Fibroblast of peridontal ligament (primary cell): ENCODE measurements at regions not wholly inside any gene's neighbourhood (a gene's known extent, or its start where the extent isn't known, plus 50 kb on each side); places are given as distances from the start of the nearest gene placed in this dataset.

Experiments
- DNase-seq: peaks from one replicate; pipeline ENCODE4 v3.0.0-alpha.2; 2010; ENCODE audit errors: extremely low read depth

DNA sequence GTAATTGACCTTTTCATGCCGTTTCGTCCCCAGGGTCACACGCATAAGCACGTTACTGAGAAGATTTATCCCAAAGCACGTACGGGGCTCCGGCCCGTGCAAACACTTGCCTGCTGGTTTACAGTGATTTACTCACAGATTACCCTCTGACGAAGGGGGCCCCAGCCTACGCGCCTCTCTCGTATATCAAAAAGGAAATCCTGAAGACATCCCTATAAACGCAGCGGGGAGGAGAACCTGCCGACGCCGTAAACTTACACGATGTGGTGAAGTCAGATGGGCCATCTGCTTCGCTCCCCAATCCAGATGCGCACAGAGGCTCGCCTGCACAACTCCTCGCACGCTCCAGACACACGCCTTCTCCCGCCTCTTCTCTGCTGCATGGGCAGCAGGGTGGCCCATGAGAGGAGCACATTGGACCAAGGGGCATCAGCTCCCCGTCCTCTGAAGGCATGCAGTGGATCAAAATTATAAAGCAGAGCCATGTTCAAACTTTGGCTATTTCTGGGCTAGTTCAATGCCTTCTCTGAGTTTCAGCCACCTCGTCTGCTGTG lies 123.6 kb downstream of the MN1 start:
- no peak for DNase-seq

DNA sequence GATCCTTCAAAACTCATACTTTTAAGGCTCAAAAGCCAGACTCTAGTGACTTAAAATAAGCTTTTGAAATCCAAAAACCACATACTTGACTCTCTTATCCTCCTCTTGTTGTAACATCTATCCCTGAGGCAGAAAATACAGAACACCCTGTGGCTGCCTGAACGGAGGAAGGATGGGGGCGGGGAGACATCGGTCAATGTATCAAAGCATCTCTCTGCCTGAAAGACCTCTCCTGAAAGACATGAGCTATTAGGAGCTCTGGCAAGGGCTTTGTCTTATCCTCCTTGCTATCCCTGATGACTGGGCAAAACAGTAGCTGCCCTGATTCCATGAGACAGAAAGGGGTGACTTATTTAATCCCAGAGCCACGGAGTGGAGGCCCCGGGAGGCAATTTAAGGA lies 122.4 kb downstream of the MN1 start:
- DNase-seq: no peak

DNA sequence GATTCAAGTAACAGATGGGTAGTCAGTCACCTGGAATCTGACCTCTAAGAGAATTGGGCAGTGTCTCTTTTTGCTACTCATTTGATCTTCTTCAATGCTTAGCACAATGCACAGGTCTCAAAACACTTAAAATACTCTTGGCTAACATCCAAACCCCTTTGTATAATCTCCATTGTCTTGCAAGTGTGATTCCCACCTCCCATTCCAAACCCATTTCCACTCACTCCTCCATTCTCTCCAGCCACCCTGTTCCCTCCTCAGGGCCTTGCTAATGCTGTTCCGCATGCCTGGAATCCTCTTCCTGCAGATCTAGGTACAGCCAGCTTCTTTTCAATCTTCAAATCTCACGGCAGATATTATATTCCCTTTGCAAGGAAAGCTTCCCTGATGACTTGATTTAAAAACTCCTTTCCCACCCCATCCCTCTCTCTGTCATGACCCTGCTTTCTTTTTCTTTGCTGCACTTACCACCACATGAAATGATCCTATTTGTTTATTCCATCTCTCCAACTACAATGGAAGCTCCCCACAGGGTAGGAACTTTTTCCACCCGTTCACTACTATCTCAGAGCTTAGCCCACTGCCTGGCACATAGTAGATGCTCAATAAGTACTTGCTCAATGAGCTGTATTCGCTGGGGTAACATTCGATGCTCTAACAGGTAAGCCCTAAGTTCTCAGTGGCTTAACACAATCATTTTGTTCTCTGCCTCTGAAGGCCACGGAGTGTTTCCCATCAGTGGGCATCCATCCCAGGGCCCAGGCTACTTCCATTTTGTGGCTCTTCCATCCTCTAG lies 121.7 kb downstream of the MN1 start:
- DNase-seq: no peak

DNA sequence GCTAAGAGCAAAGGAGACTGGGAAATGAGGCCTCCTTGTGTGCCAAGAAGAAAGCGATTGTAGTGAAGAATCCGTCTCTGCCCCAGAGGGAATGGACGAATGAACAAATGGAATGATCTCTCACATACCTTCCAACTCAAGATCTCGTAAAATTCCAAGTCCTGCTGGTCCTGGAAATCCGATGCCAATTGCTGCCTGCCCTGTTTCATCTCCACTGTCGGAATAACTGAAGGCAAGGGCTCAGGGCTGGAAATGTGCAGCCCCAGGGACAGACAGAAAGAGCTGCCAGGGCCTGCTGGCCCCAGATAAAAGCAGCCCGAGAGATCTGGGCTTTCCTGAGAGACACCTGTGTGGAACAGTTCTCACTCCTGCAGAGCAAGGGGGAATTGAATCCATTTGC lies 120.9 kb downstream of the MN1 start:
- no peak for DNase-seq

DNA sequence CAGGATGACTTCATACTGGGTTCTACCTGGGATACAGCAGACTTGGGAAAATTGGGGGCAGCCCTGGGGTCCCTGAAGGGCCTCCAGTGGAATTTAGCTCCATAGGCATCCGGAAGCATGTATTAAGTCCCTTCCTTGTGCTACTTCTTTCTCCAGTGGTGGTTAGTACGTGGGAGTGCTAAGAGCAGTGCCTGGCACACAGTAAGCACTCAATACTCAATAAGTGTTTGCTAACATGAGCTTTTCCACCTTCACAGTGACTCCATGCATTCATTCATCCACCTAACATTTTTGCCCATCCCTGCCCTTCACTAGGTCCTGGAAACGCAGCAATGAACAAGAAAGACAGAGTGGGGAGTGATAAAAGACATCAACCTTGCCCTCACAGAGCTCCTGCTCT lies 120.5 kb downstream of the MN1 start:
- no peak for DNase-seq

DNA sequence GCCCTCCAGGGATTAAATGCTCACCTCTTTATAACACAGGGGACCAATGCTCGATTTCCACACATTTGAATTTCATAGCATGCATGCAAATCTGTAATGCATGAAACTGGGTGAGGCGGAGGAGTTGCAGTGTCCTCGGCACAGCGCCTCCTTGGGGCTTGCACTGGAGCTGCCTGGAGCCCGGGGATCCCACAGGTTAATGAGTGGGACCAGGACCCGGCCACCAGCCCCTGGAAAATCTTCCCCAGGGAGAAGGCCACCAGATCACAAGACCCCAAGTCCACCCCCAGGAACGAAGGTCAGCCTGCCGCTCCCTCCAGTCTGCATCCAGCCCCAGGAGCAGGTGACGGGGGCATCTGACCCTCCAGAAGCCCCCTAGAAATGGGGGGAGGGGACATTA lies 119.1 kb downstream of the MN1 start:
- DNase-seq: no peak

DNA sequence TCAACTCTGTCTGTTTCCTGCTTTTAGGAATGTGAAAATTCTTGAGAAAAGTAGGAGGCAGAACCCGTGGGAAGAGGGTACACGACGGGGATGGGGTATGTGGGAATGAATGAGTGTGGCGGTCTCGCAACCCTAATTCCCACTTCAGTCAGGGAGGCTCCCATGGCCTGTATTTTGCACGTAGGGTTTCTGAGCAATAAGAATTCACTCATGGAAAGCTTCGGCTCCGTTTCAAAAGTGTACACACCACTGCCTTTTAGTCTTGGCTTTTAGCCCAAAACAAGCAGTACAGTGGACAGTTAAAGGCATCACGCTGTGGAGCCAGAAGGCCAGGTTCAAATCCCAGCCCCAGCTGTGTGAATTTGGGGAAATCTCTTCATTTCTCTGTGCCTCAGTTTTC lies 116.7 kb downstream of the MN1 start:
- DNase-seq: peak; percentile 20

DNA sequence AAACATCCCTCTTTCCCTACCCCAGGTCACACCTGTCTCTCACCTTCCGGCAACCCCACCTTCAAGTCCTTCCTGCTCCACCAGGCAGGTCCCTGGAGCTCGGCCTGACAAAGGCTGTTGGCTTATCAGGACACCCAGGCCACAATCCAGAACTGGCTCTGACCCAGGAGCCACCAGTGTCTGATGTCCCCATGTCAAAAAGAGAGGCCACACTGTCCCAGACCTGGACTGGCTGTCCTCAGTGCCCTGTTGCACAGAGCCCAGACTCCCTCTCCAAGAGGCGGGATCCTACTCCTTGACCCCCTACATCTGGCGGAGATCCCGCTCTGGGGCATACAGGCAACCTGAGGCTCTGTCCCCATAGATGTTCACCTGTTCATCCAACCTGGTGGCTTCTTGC lies 116.0 kb downstream of the MN1 start:
- DNase-seq: no peak

DNA sequence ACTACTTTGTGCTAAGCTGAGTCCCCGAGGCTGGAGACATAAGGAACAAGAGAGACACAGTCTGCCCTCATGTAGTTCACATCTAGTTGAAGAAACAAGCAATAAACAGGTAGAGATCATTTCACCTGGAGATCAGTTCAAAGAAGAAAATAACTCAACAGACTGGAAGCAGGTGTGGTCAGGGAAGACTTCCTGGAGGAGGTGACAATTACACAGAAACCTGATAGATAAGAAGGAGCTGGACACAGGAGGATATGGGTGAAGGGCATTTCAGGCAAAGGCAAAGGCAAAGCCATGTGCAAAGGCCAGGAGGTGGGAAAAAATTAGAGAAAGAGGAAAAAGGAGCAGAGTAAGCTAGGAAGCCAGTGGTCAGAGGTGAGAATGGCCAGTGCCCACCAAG lies 115.6 kb downstream of the MN1 start:
- no peak for DNase-seq

DNA sequence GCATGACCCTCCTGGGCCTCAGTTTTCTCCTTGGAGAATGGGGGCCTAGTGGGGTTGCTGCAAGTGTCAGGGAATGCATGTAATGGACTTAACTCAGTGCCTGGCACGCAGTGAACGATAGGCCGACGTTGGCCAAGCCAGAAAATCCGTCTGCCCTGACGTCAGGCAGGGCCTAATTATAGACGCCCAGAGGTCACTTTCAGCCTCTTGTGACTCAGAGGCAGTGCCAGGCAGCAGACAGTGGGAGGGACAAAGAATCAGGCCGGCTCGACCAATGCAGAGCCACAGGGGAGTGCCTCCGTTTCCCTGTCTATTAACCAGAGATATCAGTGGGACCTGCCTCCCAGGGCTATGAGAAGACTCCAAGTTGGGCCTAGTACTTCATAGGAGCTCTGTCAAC lies 115.0 kb downstream of the MN1 start:
- DNase-seq: peak; percentile 83

DNA sequence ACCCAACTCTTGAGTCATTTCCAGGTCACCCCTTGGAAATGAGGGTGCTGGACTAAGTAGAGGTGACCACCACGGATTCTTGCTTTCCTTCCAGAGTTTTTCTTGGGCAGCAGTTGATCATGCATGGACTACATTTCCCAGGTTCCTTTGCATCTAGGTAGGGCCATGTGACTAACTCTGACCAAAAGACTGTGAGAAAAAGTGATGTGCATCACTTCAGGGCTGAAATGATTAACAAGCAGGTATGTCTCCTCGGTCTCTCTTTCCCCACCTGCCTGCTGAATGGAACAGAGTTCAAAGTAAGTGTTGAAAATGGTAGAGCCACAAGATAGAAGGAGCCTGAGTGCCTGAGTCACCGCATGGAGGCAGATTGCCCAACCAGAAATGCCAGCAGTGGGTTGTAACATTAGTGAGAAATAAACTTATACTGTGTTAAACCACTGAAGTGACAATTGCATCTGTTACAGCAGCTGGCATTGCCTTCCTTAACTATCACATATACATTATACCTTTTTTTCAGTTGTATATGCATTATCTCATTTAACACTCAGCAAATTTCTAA lies 113.5 kb downstream of the MN1 start:
- DNase-seq: no peak

DNA sequence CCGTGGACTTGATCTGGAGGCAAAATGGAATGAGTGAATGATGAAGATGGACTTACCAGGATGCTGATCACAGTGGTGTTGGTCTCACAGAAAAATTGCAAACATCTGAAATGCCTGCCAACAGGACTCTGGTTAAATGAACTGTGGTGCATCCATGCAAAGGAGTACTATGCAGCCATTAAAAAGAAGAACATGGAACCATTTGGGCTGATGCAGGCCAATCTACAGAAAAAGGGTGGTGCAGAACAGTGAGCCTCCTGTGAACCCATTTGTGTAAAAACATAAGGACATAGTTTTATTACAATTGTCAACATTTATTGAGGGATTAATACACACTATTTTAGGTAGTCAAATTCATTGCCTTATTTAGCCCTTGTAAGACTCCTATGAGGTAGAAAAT lies 111.9 kb downstream of the MN1 start:
- no peak for DNase-seq

DNA sequence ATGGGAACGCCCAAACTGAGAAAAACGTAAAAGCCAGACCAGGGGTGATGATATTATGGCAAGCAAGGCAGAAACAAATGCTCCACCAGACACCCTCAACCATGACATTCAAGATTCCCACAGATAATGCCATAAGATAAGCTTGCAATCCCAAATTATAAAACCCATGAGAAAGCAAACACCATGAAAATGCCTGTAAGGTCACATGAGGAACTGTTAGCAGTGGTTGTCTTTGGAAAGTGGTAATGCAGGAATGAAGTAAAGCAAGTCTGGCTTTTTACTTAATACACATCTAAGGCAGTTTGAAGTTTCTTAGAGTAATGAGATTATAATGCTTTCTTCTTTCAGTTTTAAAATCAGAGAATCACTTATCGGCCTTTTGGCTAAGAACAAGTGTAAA lies 111.0 kb downstream of the MN1 start:
- no peak for DNase-seq

DNA sequence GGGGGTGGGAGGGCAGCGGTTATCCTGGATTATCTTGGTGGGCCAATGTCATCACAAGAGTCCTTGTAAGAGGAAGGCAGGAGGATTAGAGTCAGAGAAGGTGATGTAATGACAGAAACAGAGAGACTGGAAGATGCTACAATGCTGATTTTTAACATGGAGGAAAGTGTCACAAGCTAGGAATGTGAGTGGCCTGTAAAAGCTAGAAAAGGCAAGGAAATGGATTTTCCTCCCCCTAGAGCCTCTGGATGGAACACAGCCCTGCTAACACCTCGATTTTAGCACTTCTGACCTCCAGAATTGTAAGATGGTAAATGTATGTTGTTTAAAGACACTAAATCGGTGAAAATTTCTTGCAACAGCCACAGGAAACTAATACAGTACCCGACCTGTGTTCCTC lies 109.3 kb downstream of the MN1 start:
- DNase-seq: peak; percentile 7

DNA sequence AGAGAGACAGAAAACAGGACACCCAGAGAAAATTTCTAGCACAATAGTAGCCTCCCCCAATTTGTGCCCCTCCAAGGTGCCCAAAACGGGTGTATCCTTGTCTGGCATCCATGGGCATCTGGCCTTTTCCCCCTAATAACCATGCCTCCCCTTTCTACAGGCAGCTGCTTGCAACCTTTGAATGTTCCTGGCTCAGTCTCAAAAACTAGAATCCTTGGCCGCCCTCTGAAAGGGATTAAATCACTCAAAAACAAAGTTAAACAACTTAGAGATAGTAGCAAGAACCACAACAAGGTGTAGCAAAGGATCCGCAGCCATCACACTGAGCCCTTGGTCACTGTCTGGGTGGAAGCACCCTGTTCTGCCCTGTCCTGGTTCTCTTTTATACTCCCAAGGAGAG lies 105.6 kb downstream of the MN1 start:
- no peak for DNase-seq

DNA sequence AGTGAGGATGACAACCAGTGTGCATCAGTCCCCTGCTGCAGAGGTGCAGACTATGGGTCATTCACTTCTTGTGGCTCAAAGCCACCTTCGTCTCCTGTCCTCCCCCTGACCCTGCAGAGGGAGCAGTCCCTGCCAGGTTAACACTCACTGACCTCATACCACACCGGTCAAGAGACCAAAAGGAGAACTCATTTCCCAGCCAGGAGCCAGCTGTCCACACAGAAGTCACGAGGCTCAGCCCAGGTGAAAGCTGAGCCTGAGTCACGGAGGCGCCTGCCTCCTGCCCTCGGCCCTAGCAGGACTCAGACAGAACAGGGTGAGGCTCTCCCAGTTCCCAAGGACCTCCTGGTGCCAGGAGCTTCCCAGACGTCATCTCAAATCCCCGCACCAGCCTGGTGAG lies 103.7 kb downstream of the MN1 start:
- no peak for DNase-seq
